K562 (cell line): ENCODE measurements at regions not wholly inside any gene's neighbourhood (a gene's known extent, or its start where the extent isn't known, plus 50 kb on each side); places are given as distances from the start of the nearest gene placed in this dataset.
A peak's percentile ranks its signal among the peaks of the same experiment; 100 is the strongest.

ENCODE experiments used
- ATAC-seq: fragments of 200-7000 bp; cut with Tn5 transposase; 3 replicates; pipeline ENCODE4 v1.9.1; 2020; ENCODE audit warnings: moderate library complexity
- BruUV-seq: library from RNA; stranded (reverse); fragments of 400-500 nt; replicated peaks from 2 replicates; lab custom pipeline; 2021; lab: Mats Ljungman, UMichigan
- CTCF ChIA-PET: fragments of 300-600 bp; formaldehyde crosslinking; extraction: SDS; loops from one replicate; lab custom pipeline; 2021; ENCODE audit warnings: low intra/inter-chr PET ratio; lab: Yijun Ruan, JAX
- POLR2A ChIA-PET: fragments of 300-600, 350-650 bp; sonication (Branson Sonifier 250); formaldehyde crosslinking; extraction: SDS; loops from one replicate; lab custom pipeline; 2021; ENCODE audit warnings: antibody characterized with exemption, inconsistent platforms; lab: Yijun Ruan, JAX
- DNase-seq, 4 experiments: peaks; one replicate each; pipeline versions ENCODE4 v3.0.0 to v3.0.0-alpha.2; 2011 to 2018; ENCODE audit warnings: low spot score in 3 of 4, mixed read lengths in 3 of 4; ENCODE audit errors: extremely low read depth in 1 of 4
- FAIRE-seq: peaks from 2 replicates; lab custom pipeline; 2011; peaks lifted over from hg19 to GRCh38; lab: Jason Lieb, UNC
- H2AFZ ChIP-seq: 2 replicates; pipeline ENCODE4 v1.6.0; 2011; ENCODE audit warnings: low read depth, low read length, control low read depth, inconsistent platforms
- H3K27ac ChIP-seq: fragments of 200-600 bp; 3 replicates; pipeline ENCODE4 v1.8.0; 2011; ENCODE audit warnings: low read depth, mild to moderate bottlenecking, control low read depth, inconsistent platforms, low read length, moderate library complexity, mixed read lengths; ENCODE audit errors: extremely low read depth
- H3K27me3 ChIP-seq, 2 experiments: fragments of 300-600 bp in 1 of 2; 2 replicates in 1 of 2; 3 replicates in 1 of 2; pipeline versions ENCODE4 v1.6.0 to v1.8.0; 2011; ENCODE audit warnings: inconsistent platforms in 2 of 2, low read length in 2 of 2, mild to moderate bottlenecking in 1 of 2, mixed read lengths in 1 of 2, moderate library complexity in 1 of 2; ENCODE audit not compliant: control insufficient read depth in 2 of 2, insufficient read depth in 2 of 2
- H3K36me3 ChIP-seq: fragments of 300-600 bp; 3 replicates; pipeline ENCODE4 v1.8.0; 2011; ENCODE audit warnings: mild to moderate bottlenecking, low read length, inconsistent platforms; ENCODE audit not compliant: control insufficient read depth, insufficient read depth
- H3K4me1 ChIP-seq, 2 experiments: fragments of 200-600 bp in 1 of 2; replicated peaks in 1 of 2; 2 replicates in 1 of 2; 3 replicates in 1 of 2; pipeline versions ENCODE4 v1.5.1 to v1.8.0; 2011; ENCODE audit warnings: inconsistent platforms in 2 of 2, low read length in 2 of 2, mild to moderate bottlenecking in 1 of 2, mixed read lengths in 1 of 2, moderate library complexity in 1 of 2; ENCODE audit not compliant: control insufficient read depth in 2 of 2, insufficient read depth in 2 of 2
- H3K4me2 ChIP-seq: 2 replicates; pipeline ENCODE4 v1.6.1; 2011; ENCODE audit warnings: low read length, control low read depth, inconsistent platforms, mixed read lengths; ENCODE audit not compliant: insufficient read depth
- H3K4me3 ChIP-seq: fragments of 200-600 bp; sonication (generic), shearing (Covaris generic); 2 replicates; pipeline ENCODE4 v1.5.1; 2016; ENCODE audit warnings: control low read depth, inconsistent platforms
- H3K79me2 ChIP-seq: fragments of 200-600 bp; 3 replicates; pipeline ENCODE4 v1.8.0; 2011; ENCODE audit warnings: low read length, inconsistent platforms; ENCODE audit not compliant: control insufficient read depth, insufficient read depth
- H3K9ac ChIP-seq, 2 experiments: 2 replicates each; pipeline versions ENCODE4 v1.6.0 to v1.6.1; 2011; ENCODE audit warnings: low read depth in 2 of 2, low read length in 2 of 2, control low read depth in 1 of 2, inconsistent platforms in 1 of 2, mild to moderate bottlenecking in 1 of 2, mixed read lengths in 1 of 2; ENCODE audit not compliant: insufficient read depth in 1 of 2
- H3K9me1 ChIP-seq: one replicate; pipeline ENCODE4 v1.6.0; 2011; ENCODE audit warnings: inconsistent platforms, mild to moderate bottlenecking, low read length, moderate library complexity; ENCODE audit not compliant: control insufficient read depth, insufficient read depth
- H3K9me3 ChIP-seq: replicated peaks from 2 replicates; pipeline ENCODE4 v1.5.1; 2011; ENCODE audit warnings: low read depth, low read length, inconsistent platforms; ENCODE audit not compliant: control insufficient read depth, insufficient read depth
- H4K20me1 ChIP-seq: replicated peaks from 2 replicates; pipeline ENCODE4 v1.6.1; 2011; ENCODE audit warnings: low read length, inconsistent platforms, mixed read lengths; ENCODE audit not compliant: control insufficient read depth, insufficient read depth
- BRF1 ChIP-seq: IDR thresholded peaks from 3 replicates; pipeline ENCODE4 v1.6.1; 2011; ENCODE audit warnings: borderline replicate concordance, mild to moderate bottlenecking; ENCODE audit not compliant: insufficient read length; ENCODE audit errors: extremely low read depth
- C11orf30 ChIP-seq: fragments of 450-650 bp; IDR thresholded peaks from 2 replicates; pipeline ENCODE4 v1.6.1; 2016; ENCODE audit warnings: low read depth, mild to moderate bottlenecking
- CBFB ChIP-seq: sonication (generic); formaldehyde crosslinking; IDR thresholded peaks from 2 replicates; pipeline ENCODE4 v1.4.0; 2020; ENCODE audit warnings: mild to moderate bottlenecking, missing genetic modification reagents
- CBX3 ChIP-seq, 2 experiments: IDR thresholded peaks; 1 replicate in 1 of 2; 2 replicates in 1 of 2; pipeline ENCODE4 v1.6.1; 2012; ENCODE audit warnings: inconsistent platforms in 2 of 2, low read length in 2 of 2, borderline replicate concordance in 1 of 2, control low read depth in 1 of 2
- COPS2 ChIP-seq: fragments of 450-650 bp; conservative IDR thresholded peaks from 2 replicates; pipeline ENCODE4 v1.6.1; 2016; ENCODE audit warnings: mild to moderate bottlenecking, moderate library complexity
- CTCF ChIP-seq, 3 experiments: IDR thresholded peaks in 2 of 3; conservative IDR thresholded peaks in 1 of 3; 2 replicates each; pipeline ENCODE4 v1.5.1; 2011 to 2012; ENCODE audit warnings: low read length in 3 of 3, mild to moderate bottlenecking in 3 of 3, control low read depth in 2 of 3, improper control_type of control experiment in 1 of 3, inconsistent platforms in 1 of 3, low read depth in 1 of 3, mixed read lengths in 1 of 3, moderate library complexity in 1 of 3; ENCODE audit not compliant: insufficient read depth in 2 of 3
- ESRRB ChIP-seq: fragments of 250-450 bp; sonication (Bioruptor Pico); IDR thresholded peaks from 2 replicates; pipeline ENCODE4 v1.5.0; 2020; ENCODE audit warnings: mild to moderate bottlenecking, moderate library complexity, borderline replicate concordance
- ETV6 ChIP-seq, 3 experiments: fragments of 150-350 bp in 1 of 3; sonication (generic) in 1 of 3; formaldehyde crosslinking in 1 of 3; IDR thresholded peaks; 2 replicates each; pipeline versions ENCODE4 v1.6.1 to v1.8.0; 2014 to 2022; ENCODE audit warnings: borderline replicate concordance in 2 of 3, low read depth in 2 of 3, antibody characterized with exemption in 1 of 3, low read length in 1 of 3, mild to moderate bottlenecking in 1 of 3, missing genetic modification reagents in 1 of 3
- HIVEP1 ChIP-seq: fragments of 250-450 bp; sonication (Bioruptor Pico); IDR thresholded peaks from 2 replicates; pipeline ENCODE4 v1.4.0; 2020; ENCODE audit warnings: mild to moderate bottlenecking
- KLF1 ChIP-seq: fragments of 450-650 bp; IDR thresholded peaks from 2 replicates; pipeline ENCODE4 v1.6.1; 2016; ENCODE audit warnings: missing genetic modification characterization, missing compliant biosample characterization
- RB1 ChIP-seq: fragments of 450-650 bp; IDR thresholded peaks from 2 replicates; pipeline ENCODE4 v1.6.1; 2017; ENCODE audit warnings: low read depth, mild to moderate bottlenecking
- RBM39 ChIP-seq: fragments of 200-400 bp; formaldehyde crosslinking; optimal IDR thresholded peaks from 2 replicates; pipeline ENCODE3; 2018; ENCODE audit warnings: low read depth, low read length
- RNF2 ChIP-seq: sonication (generic); IDR thresholded peaks from 2 replicates; pipeline ENCODE4 v1.6.1; 2016
- TAF15 ChIP-seq: fragments of 200-400 bp; formaldehyde crosslinking; IDR thresholded peaks from 2 replicates; pipeline ENCODE4 v1.6.1; 2017; ENCODE audit warnings: mild to moderate bottlenecking, low read depth, low read length, moderate library complexity
- TEAD2 ChIP-seq: fragments of 450-650 bp; IDR thresholded peaks from 2 replicates; pipeline ENCODE4 v1.6.1; 2016; ENCODE audit warnings: missing genetic modification characterization, control low read depth, missing compliant biosample characterization
- TRIM24 ChIP-seq, 2 experiments: fragments of 450-650 bp; IDR thresholded peaks; 2 replicates each; pipeline ENCODE4 v1.6.1; 2016
- WHSC1 ChIP-seq: IDR thresholded peaks from one replicate; pipeline ENCODE4 v1.6.1; 2012; ENCODE audit warnings: low read length, control low read depth, inconsistent platforms
- ZBTB49 ChIP-seq: sonication (generic); formaldehyde crosslinking; IDR thresholded peaks from 2 replicates; pipeline ENCODE4 v1.8.0; 2022; ENCODE audit warnings: missing genetic modification reagents, mild to moderate bottlenecking, borderline replicate concordance
- ZC3H11A ChIP-seq: IDR thresholded peaks from 2 replicates; pipeline ENCODE4 v1.6.1; 2012; ENCODE audit warnings: low read depth, low read length, improper control_type of control experiment
- ZNF212 ChIP-seq: fragments of 450-650 bp; formaldehyde crosslinking; IDR thresholded peaks from 2 replicates; pipeline ENCODE4 v1.4.0; 2020; ENCODE audit warnings: mild to moderate bottlenecking
- ZNF23 ChIP-seq: fragments of 250-450 bp; sonication (Bioruptor Pico); IDR thresholded peaks from 2 replicates; pipeline ENCODE4 v1.4.0; 2020; ENCODE audit warnings: mild to moderate bottlenecking
- ZNF274 ChIP-seq: IDR thresholded peaks from 2 replicates; pipeline ENCODE4 v1.6.1; 2011; ENCODE audit warnings: low read depth, mild to moderate bottlenecking, low read length, moderate library complexity, borderline replicate concordance
- WGBS: fragments of 100-300 bp; shearing (Covaris generic); methylation state at CpG from one replicate; pipeline ENCODE4 v1.1.6; 2016; ENCODE audit warnings: low coverage, mixed read lengths; ENCODE audit not compliant: insufficient coverage; ENCODE audit errors: missing lambda C conversion rate; 5-methylcytosine and 5-hydroxymethylcytosine counted together
- in situ Hi-C: fragments of 300-500 bp; cut with MboI; formaldehyde crosslinking; loops from 4 replicates; pipeline ENCODE4 v1.15.0; 2018; ENCODE audit warnings: inconsistent platforms, mixed read lengths
- intact Hi-C: fragments of 100-400 bp; cut with micrococcal nuclease; formaldehyde crosslinking; loops from 2 replicates; pipeline ENCODE4 v1.14.2; 2022

DNA sequence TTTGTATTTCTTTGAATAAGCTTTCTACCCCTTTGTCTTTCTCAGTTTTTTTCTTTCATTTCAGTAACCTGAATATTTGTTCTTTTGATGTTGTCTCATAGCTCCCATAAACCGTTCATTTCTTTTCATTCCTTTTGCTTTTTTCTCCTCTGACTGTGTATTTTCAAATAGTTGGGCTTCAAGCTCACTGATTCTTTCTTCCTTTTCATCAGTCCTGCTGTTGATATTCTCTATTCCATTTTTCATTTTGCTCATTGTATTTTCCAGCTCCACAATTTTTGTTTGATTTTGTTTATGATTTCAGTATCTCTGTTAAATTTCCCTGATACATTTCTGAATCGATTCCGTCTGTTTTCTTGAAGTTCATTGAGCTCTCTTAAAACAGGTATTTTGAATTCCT lies 129.6 kb upstream of the NUDT6 start:
- H3K9ac ChIP-seq: no peak overlapping the region
- H2AFZ ChIP-seq: no peak overlapping the region
- no peaks in the 10 kb centered on the region for H3K4me1 ChIP-seq
- H3K27me3 ChIP-seq: no peaks in the 10 kb centered on the region
- ChIA-PET CTCF (no interaction called here), POLR2A (no interaction called here)
- no peak for DNase-seq
- FAIRE-seq: no peak
- H3K27ac ChIP-seq: no peak overlapping the region
- ATAC-seq: no peak
- 100% methylated on average over 3 of the region's 3 CpGs for WGBS
- intact Hi-C loops: no loop called here
- peaks cover 32% of the 10 kb centered on the region for H3K79me2 ChIP-seq
- H3K9me1 ChIP-seq: no peaks in the 10 kb centered on the region
- in situ Hi-C loops: no loop called here
- H3K4me2 ChIP-seq: no peak overlapping the region
- no peak overlapping the region for H3K4me3 ChIP-seq
- BruUV-seq: no TSS peak
- no peaks in the 10 kb centered on the region for H4K20me1 ChIP-seq
- H3K36me3 ChIP-seq: peaks cover 20% of the 10 kb centered on the region
- peaks cover 4% of the 10 kb centered on the region for H3K9me3 ChIP-seq
- TF ChIP-seq TAF15 (no peak), CBX3 (IDR thresholded peaks at IDR 0.05; ENCODE audit: borderline replicate concordance in 1 of 2, low read length in 2 of 2) (peak in 1 of 2 experiments; percentile 86; a peak in 1 of 3 replicates), ESRRB (CRISPR knock-in tag) (no peak), RNF2 (no peak), ETV6 (IDR thresholded peaks at IDR 0.05; ENCODE audit: borderline replicate concordance in 1 of 2, low read depth in 2 of 2, low read length in 1 of 2) (no peak), ETV6 (CRISPR knock-in tag; IDR thresholded peaks at IDR 0.05; ENCODE audit: borderline replicate concordance) (no peak), COPS2 (no peak), ZNF274 (no peak), KLF1 (no peak), CTCF (IDR thresholded peaks at IDR 0.05 in 2 of 3, conservative IDR thresholded peaks at IDR 0.05 in 1 of 3; ENCODE audit: insufficient read depth in 2 of 3, low read depth in 1 of 3, low read length in 3 of 3) (no peak), BRF1 (no peak), WHSC1 (no peak), TEAD2 (tag) (no peak), ZBTB49 (CRISPR knock-in tag) (no peak), ZNF212 (CRISPR knock-in tag) (no peak), ZNF23 (no peak), TRIM24 (IDR thresholded peaks at IDR 0.05) (peak in 1 of 2 experiments; percentile 62; a peak in 1 of 4 replicates), RB1 (no peak), CBFB (CRISPR knock-in tag) (no peak), ZC3H11A (no peak), RBM39 (no peak), HIVEP1 (CRISPR knock-in tag) (no peak), C11orf30 (no peak)
